ENCODE measurements at regions not wholly inside any gene's neighbourhood (a gene's known extent, or its start where the extent isn't known, plus 50 kb on each side); places are given as distances from the start of the nearest gene placed in this dataset.
A peak's percentile ranks its signal among the peaks of the same experiment; 100 is the strongest.

GRCh38 chr2:60105906-60106305 is 447.5 kb downstream of the BCL11A start:
- POLR2A ChIA-PET = interaction anchor here (0.6 kb wide), 1 partner anchor 41 kb away, joined by 3 read pairs; no protein-coding TSS in a partner anchor
- H3K27ac ChIP-seq (ENCODE audit: low read length in 2 of 2) = no peak overlapping the region
- intact Hi-C loops (cut with micrococcal nuclease) = no loop called here
- H3K4me2 ChIP-seq (replicated peaks; ENCODE audit: low read depth, low read length, poor library complexity, severe bottlenecking) = peak overlapping the region; percentile 6
- Mint-ChIP-seq H3K4me1 (peaks cover 23% of the 10 kb centered on the region), H3K27me3 (no peaks in the 10 kb centered on the region), H3K4me3 (no peak overlapping the region), H3K9me3 (ENCODE audit: insufficient read depth) (peaks cover 3% of the 10 kb centered on the region), H3K27ac (no peak overlapping the region)
- H3K79me2 ChIP-seq (ENCODE audit: control insufficient read depth, insufficient read depth, low read length) = no peaks in the 10 kb centered on the region
- no peaks in the 10 kb centered on the region for H3K9me3 ChIP-seq (ENCODE audit: control extremely low read depth in 1 of 3, control insufficient read depth in 2 of 3, insufficient read depth in 1 of 3, low read length in 2 of 3)
- no peak for ATAC-seq (ENCODE audit: low read depth)
- CTCF ChIA-PET = interaction anchor here (0.7 kb wide), 1 partner anchor 435 kb away, joined by 3 read pairs; no protein-coding TSS in a partner anchor
- H3K27me3 ChIP-seq (replicated peaks in 1 of 4; ENCODE audit: control extremely low read depth in 1 of 4, control insufficient read depth in 3 of 4, insufficient read depth in 4 of 4, low read length in 3 of 4) = no peaks in the 10 kb centered on the region
- H2AFZ ChIP-seq (ENCODE audit: insufficient read depth, low read depth, low read length, poor library complexity, severe bottlenecking) = peak overlapping the region; percentile 76
- H3K4me3 ChIP-seq (ENCODE audit: control extremely low read depth in 1 of 5, extremely low read depth in 1 of 5, insufficient read depth in 1 of 5, low read depth in 2 of 5, low read length in 4 of 5) = no peak overlapping the region
- TF ChIP-seq CTCF (IDR thresholded peaks at IDR 0.05) (no peak), EZH2 (IDR thresholded peaks at IDR 0.05; ENCODE audit: borderline replicate concordance, insufficient read depth, low read depth, low read length, poor library complexity, severe bottlenecking) (no peak)
- 83% methylated on average over 1 of the region's 7 CpGs for WGBS (ENCODE audit: insufficient coverage)
- H4K20me1 ChIP-seq (ENCODE audit: control insufficient read depth, insufficient read depth, low read length, poor library complexity, severe bottlenecking) = no peaks in the 10 kb centered on the region
- H3K4me1 ChIP-seq (ENCODE audit: control insufficient read depth in 2 of 2, insufficient read depth in 2 of 2, low read length in 2 of 2) = peaks cover 18 to 21% of the 10 kb centered on the region in 2 donors
- no peaks in the 10 kb centered on the region for H3K36me3 ChIP-seq (replicated peaks in 1 of 2; ENCODE audit: control extremely low read depth in 1 of 2, control insufficient read depth in 1 of 2, extremely low read depth in 1 of 2, insufficient read depth in 2 of 2, low read length in 1 of 2)
- DNase-seq = no peak
- no peak overlapping the region for H3K9ac ChIP-seq (ENCODE audit: low read length)

GRCh38 chr2:60104514-60105505 is 448.6 kb downstream of the BCL11A start:
- CTCF ChIA-PET = no interaction called here
- no peaks in the 10 kb centered on the region for H3K79me2 ChIP-seq (ENCODE audit: control insufficient read depth, insufficient read depth, low read length)
- H3K4me3 Mint-ChIP-seq = peak overlapping the region; percentile 87
- peak overlapping the region; percentile 56 for H3K9ac ChIP-seq (ENCODE audit: low read length)
- H3K36me3 ChIP-seq (replicated peaks in 1 of 2; ENCODE audit: control extremely low read depth in 1 of 2, control insufficient read depth in 1 of 2, extremely low read depth in 1 of 2, insufficient read depth in 2 of 2, low read length in 1 of 2) = no peaks in the 10 kb centered on the region
- no peaks in the 10 kb centered on the region for H3K27me3 ChIP-seq (replicated peaks in 1 of 4; ENCODE audit: control extremely low read depth in 1 of 4, control insufficient read depth in 3 of 4, insufficient read depth in 4 of 4, low read length in 3 of 4)
- no peaks in the 10 kb centered on the region for H4K20me1 ChIP-seq (ENCODE audit: control insufficient read depth, insufficient read depth, low read length, poor library complexity, severe bottlenecking)
- DNase-seq (peak; percentile 64), ATAC-seq (ENCODE audit: low read depth) (peak; percentile 92)
- POLR2A ChIA-PET = no interaction called here
- H3K4me3 ChIP-seq (ENCODE audit: control extremely low read depth in 1 of 5, extremely low read depth in 1 of 5, insufficient read depth in 1 of 5, low read depth in 2 of 5, low read length in 4 of 5) = peak overlapping the region in 4 of 5 experiments; percentile 23 to 58 (median 52)
- H2AFZ ChIP-seq (ENCODE audit: insufficient read depth, low read depth, low read length, poor library complexity, severe bottlenecking) = peak overlapping the region; percentile 76
- no peak for TF ChIP-seq EZH2 (IDR thresholded peaks at IDR 0.05; ENCODE audit: borderline replicate concordance, insufficient read depth, low read depth, low read length, poor library complexity, severe bottlenecking)
- no peak for TF ChIP-seq CTCF (IDR thresholded peaks at IDR 0.05)
- H3K4me2 ChIP-seq (replicated peaks; ENCODE audit: low read depth, low read length, poor library complexity, severe bottlenecking) = peak overlapping the region; percentile 64
- peaks cover 18 to 25% of the 10 kb centered on the region in 2 donors for H3K4me1 ChIP-seq (ENCODE audit: control insufficient read depth in 2 of 2, insufficient read depth in 2 of 2, low read length in 2 of 2)
- 32% methylated on average over 2 of the region's 10 CpGs for WGBS (ENCODE audit: insufficient coverage)
- intact Hi-C loops (cut with micrococcal nuclease) = no loop called here
- H3K4me1 Mint-ChIP-seq = peaks cover 32% of the 10 kb centered on the region
- H3K27ac ChIP-seq (ENCODE audit: low read length in 2 of 2) = peak overlapping the region; percentile 19 to 51
- no peaks in the 10 kb centered on the region for H3K9me3 Mint-ChIP-seq (ENCODE audit: insufficient read depth)
- H3K27ac Mint-ChIP-seq = peak overlapping the region; percentile 57
- no peaks in the 10 kb centered on the region for H3K27me3 Mint-ChIP-seq
- H3K9me3 ChIP-seq (ENCODE audit: control extremely low read depth in 1 of 3, control insufficient read depth in 2 of 3, insufficient read depth in 1 of 3, low read length in 2 of 3) = no peaks in the 10 kb centered on the region
